Fibroblast of mammary gland (primary cell): ENCODE measurements at regions not wholly inside any gene's neighbourhood (a gene's known extent, or its start where the extent isn't known, plus 50 kb on each side); places are given as distances from the start of the nearest gene placed in this dataset.

ENCODE experiments used
- DNase-seq: peaks from one replicate; pipeline ENCODE4 v3.0.0-alpha.2; 2010; ENCODE audit warnings: low read depth
- H3K4me3 ChIP-seq: 2 replicates; pipeline ENCODE4 v1.5.1; 2011; ENCODE audit warnings: low read depth, mild to moderate bottlenecking, low read length, moderate library complexity; ENCODE audit not compliant: control insufficient read depth
- CTCF ChIP-seq: conservative IDR thresholded peaks from 2 replicates; pipeline ENCODE4 v1.5.1; 2011; ENCODE audit warnings: low read depth, low read length, inconsistent platforms; ENCODE audit not compliant: control insufficient read depth, insufficient read depth

- TF ChIP-seq CTCF = no peak
- DNase-seq = peak; percentile 98
- no peak overlapping the region for H3K4me3 ChIP-seq
These were observed 68.1 kb upstream of the HTR2A start for GRCh38 chr13:46964789-46965527.

GRCh38 chr13:46963904-46964303 lies 67.1 kb upstream of the HTR2A start:
- no peak overlapping the region for H3K4me3 ChIP-seq
- no peak for TF ChIP-seq CTCF
- no peak for DNase-seq

GRCh38 chr13:46962281-46962941 lies 65.6 kb upstream of the HTR2A start:
- DNase-seq = peak; percentile 89
- H3K4me3 ChIP-seq = no peak overlapping the region
- peak; percentile 50 for TF ChIP-seq CTCF

GRCh38 chr13:46961719-46962118 lies 64.9 kb upstream of the HTR2A start:
- H3K4me3 ChIP-seq = no peak overlapping the region
- TF ChIP-seq CTCF = no peak
- peak; percentile 93 for DNase-seq

- no peak overlapping the region for H3K4me3 ChIP-seq
These were observed 57.1 kb upstream of the HTR2A start for GRCh38 chr13:46953941-46954340.

GRCh38 chr13:46953331-46953730 lies 56.5 kb upstream of the HTR2A start:
- H3K4me3 ChIP-seq = no peak overlapping the region
- TF ChIP-seq CTCF = no peak
- no peak for DNase-seq

More at GRCh38 chr13:46953941-46954340, 57.1 kb upstream of the HTR2A start:
- no peak for TF ChIP-seq CTCF
- no peak for DNase-seq
